HEK293 (cell line): ENCODE measurements at regions not wholly inside any gene's neighbourhood (a gene's known extent, or its start where the extent isn't known, plus 50 kb on each side); places are given as distances from the start of the nearest gene placed in this dataset.

Experiments used
- GLI4 ChIP-seq: fragments of 450-650 bp; formaldehyde crosslinking; IDR thresholded peaks from 2 replicates; pipeline ENCODE4 v1.5.1; 2016; ENCODE audit warnings: missing biosample characterization, missing genetic modification characterization
- PBX3 ChIP-seq: sonication (generic); formaldehyde crosslinking; IDR thresholded peaks from 2 replicates; pipeline ENCODE4 v1.8.1; 2022; ENCODE audit warnings: mild to moderate bottlenecking, moderate library complexity, missing genetic modification reagents
- ZBTB1 ChIP-seq: fragments of 450-650 bp; formaldehyde crosslinking; IDR thresholded peaks from 2 replicates; pipeline ENCODE4 v1.5.1; 2016; ENCODE audit warnings: missing biosample characterization, missing genetic modification characterization
- ZNF2 ChIP-seq: fragments of 450-650 bp; formaldehyde crosslinking; IDR thresholded peaks from 2 replicates; pipeline ENCODE4 v1.5.1; 2016; ENCODE audit warnings: missing biosample characterization, missing genetic modification characterization
- ZNF24 ChIP-seq: fragments of 450-650 bp; formaldehyde crosslinking; IDR thresholded peaks from 2 replicates; pipeline ENCODE4 v1.5.1; 2016; ENCODE audit warnings: missing biosample characterization, missing genetic modification characterization
- ZNF274 ChIP-seq, 2 experiments: fragments of 200-500 bp in 1 of 2; fragments of 450-650 bp in 1 of 2; sonication (Bioruptor generic) in 1 of 2; formaldehyde crosslinking in 1 of 2; IDR thresholded peaks; 2 replicates each; pipeline versions ENCODE4 v1.5.1 to v1.6.1; 2014 to 2016; ENCODE audit warnings: borderline replicate concordance in 1 of 2, inconsistent platforms in 1 of 2, low read length in 1 of 2, missing biosample characterization in 1 of 2, missing genetic modification characterization in 1 of 2
- ZNF571 ChIP-seq: fragments of 450-650 bp; formaldehyde crosslinking; IDR thresholded peaks from 2 replicates; pipeline ENCODE4 v1.5.0; 2017; ENCODE audit warnings: missing biosample characterization, missing genetic modification characterization
- ZNF777 ChIP-seq: fragments of 450-650 bp; formaldehyde crosslinking; IDR thresholded peaks from 2 replicates; pipeline ENCODE4 v1.5.1; 2017; ENCODE audit warnings: missing biosample characterization, missing genetic modification characterization, borderline replicate concordance
- TF ChIP-seq, protein P1 (sequence below): fragments of 450-650 bp; formaldehyde crosslinking; IDR thresholded peaks from 2 replicates; pipeline ENCODE4 v1.5.1; 2016; ENCODE audit warnings: missing biosample characterization, missing genetic modification characterization
- TF ChIP-seq, protein P2 (sequence below): fragments of 450-650 bp; formaldehyde crosslinking; IDR thresholded peaks from 2 replicates; pipeline ENCODE4 v1.5.1; 2016; ENCODE audit warnings: missing biosample characterization, missing genetic modification characterization

DNA sequence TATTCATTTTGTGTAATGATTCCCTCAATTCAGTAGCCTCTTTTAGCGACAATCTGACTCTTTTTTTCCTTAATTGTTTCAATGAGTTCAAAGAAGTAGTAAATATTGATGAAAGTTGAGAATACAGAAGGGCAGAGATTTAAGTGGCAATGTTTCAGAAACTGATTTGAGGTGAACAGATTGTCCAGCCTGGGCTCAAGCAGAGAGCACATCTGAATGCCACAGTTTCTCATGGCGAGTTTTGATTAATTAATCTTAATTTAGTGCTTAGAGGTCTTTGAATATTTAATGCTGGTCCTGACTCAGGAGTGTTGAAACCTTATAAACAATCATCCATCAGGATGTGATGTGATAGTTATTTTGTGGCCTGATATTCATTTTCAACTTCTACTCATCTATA, 890.7 kb upstream of the SLITRK6 start:
- no peak for TF ChIP-seq ZNF24
- TF ChIP-seq ZNF274 (IDR thresholded peaks at IDR 0.05; ENCODE audit: low read length) = no peak
- no peak for TF ChIP-seq ZNF274 (tag by site-specific recombination; IDR thresholded peaks at IDR 0.05; ENCODE audit: borderline replicate concordance)
- no peak for TF ChIP-seq PBX3
- TF ChIP-seq, protein P1, sequence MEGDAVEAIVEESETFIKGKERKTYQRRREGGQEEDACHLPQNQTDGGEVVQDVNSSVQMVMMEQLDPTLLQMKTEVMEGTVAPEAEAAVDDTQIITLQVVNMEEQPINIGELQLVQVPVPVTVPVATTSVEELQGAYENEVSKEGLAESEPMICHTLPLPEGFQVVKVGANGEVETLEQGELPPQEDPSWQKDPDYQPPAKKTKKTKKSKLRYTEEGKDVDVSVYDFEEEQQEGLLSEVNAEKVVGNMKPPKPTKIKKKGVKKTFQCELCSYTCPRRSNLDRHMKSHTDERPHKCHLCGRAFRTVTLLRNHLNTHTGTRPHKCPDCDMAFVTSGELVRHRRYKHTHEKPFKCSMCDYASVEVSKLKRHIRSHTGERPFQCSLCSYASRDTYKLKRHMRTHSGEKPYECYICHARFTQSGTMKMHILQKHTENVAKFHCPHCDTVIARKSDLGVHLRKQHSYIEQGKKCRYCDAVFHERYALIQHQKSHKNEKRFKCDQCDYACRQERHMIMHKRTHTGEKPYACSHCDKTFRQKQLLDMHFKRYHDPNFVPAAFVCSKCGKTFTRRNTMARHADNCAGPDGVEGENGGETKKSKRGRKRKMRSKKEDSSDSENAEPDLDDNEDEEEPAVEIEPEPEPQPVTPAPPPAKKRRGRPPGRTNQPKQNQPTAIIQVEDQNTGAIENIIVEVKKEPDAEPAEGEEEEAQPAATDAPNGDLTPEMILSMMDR (tag by site-specific recombination) = no peak
- no peak for TF ChIP-seq ZNF571 (tag by site-specific recombination)
- no peak for TF ChIP-seq ZBTB1 (tag by site-specific recombination)
- no peak for TF ChIP-seq ZNF777 (tag by site-specific recombination)
- no peak for TF ChIP-seq ZNF2 (tag by site-specific recombination)
- no peak for TF ChIP-seq GLI4
- TF ChIP-seq, protein P2, sequence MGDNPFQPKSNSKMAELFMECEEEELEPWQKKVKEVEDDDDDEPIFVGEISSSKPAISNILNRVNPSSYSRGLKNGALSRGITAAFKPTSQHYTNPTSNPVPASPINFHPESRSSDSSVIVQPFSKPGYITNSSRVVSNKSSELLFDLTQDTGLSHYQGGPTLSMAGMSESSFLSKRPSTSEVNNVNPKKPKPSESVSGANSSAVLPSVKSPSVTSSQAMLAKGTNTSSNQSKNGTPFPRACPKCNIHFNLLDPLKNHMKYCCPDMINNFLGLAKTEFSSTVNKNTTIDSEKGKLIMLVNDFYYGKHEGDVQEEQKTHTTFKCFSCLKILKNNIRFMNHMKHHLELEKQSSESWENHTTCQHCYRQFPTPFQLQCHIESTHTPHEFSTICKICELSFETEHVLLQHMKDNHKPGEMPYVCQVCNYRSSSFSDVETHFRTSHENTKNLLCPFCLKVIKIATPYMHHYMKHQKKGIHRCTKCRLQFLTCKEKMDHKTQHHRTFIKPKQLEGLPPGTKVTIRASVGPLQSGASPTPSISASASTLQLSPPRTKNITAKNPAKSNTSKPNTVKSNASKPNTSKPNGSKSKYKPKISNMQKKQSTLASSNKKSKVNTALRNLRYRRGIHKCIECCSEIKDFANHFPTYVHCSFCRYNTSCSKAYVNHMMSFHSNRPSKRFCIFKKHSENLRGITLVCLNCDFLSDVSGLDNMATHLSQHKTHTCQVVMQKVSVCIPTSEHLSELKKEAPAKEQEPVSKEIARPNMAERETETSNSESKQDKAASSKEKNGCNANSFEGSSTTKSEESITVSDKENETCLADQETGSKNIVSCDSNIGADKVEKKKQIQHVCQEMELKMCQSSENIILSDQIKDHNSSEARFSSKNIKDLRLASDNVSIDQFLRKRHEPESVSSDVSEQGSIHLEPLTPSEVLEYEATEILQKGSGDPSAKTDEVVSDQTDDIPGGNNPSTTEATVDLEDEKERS (tag by site-specific recombination) = no peak
